Left forelimb (tissue), 1 donor: ENCODE measurements at regions not wholly inside any gene's neighbourhood (a gene's known extent, or its start where the extent isn't known, plus 50 kb on each side); places are given as distances from the start of the nearest gene placed in this dataset.

Source experiments
- DNase-seq: peaks from one replicate; pipeline ENCODE4 v3.0.0-alpha.2; 2018; ENCODE audit warnings: low spot score

DNA sequence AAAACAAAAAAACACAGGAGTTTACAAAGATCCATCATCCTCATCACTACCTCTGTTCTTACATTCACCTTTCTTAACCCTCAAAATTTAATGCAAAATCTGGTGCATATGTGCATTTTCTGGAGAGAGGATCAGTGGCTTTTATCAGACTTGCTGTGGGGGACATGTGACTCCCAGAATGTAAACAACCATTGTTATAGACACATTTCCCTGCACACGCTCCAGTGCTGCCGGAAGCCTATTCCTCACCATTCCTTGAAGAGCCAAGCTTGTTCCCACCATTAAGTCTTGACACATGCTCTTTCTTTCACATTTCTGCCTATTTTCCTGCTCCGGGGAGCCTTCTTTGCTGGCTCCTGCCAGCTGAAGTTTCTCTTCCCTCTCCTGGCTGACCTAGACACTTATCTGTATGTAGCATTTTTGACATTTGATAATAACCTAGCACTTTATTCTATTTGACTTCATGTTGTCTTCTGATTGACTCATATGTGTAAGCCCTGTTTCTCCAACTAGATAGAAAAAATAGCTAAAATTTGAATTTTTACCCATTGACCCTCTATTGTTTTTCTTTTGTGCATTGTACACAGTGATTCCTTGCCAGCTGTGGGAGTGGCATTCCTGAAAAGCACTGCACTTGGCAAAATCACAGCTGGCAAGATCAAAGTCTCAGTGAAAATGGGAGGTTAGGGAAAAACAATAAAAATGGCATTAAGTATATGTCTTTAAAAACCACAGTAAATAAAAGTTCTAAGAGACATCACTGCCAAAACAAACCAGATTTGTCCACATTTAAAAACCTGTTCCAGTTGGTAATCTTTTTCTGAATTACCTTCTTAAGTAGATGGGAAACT is 76.8 kb upstream of the CIBAR2 start:
- no peak for DNase-seq

DNA sequence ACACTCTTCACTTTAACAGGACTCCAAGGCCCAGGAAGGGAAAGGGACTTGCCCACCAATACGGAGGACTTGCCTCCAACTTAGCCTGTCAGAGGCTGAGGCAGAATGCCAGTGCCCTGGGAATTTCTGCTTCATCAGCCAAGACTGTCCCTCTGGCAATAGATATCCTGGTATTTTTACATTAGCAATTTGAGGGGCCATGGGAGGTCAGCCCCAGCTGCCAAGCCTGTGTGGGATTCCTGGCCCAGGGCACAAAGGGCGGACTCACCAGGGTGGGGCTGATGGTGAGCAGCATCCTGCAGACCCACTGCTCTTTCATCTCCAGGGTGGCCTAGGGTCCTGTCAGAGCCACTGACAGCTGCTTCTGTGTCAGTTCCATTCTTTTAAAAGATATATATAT is 78.3 kb upstream of the CIBAR2 start:
- DNase-seq = no peak

DNA sequence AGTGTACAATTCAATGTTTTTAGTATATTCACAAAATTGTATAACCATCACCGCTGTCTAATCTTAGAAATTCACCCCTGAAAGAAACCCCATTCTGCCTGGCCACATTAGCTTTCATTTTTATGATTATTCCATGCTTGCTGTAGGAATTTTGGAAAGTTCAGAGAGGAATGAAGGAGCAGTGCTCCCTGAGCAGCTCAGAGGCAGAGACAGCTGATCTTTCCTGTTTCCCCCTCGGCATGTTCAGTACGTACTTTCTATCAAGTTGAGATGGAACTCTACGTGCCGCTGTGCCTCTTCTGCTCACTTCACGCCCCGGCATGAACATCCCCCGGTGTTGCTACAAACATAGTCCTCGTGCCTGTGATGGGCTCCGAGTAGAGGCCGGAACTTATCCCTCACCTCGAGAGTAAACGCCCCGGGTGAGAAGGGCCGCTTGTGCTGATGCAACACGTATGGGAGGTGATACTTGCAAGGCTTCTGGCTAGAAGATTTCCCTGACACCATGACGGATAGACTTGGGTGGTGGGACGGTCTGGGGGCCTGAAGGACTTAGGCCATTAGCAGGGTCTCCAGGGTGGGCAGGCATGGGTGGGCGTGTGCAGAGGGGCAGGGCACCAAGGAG is 79.2 kb upstream of the CIBAR2 start:
- DNase-seq = no peak

- no peak for DNase-seq
Observed at GRCh38 chr16:85192238-85193114, 80.2 kb upstream of the CIBAR2 start.

DNA sequence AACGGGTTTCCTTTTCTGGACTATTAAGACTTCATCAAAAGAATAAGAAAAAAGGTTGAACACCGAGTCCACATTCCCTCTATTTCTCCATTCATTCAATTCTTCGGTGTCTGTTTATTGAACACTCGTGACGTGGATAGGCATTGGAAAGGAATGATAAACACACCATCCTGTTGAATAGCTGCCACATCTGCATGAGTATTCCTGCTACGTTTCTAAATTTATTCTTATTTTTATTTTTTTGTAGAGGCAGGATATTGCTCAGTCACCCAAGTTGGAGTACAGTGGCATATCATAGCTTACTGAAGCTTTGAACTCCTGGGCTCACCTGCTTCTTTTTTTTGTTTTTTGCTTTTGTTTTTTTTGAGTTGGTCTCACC is 80.8 kb upstream of the CIBAR2 start:
- DNase-seq = no peak

DNA sequence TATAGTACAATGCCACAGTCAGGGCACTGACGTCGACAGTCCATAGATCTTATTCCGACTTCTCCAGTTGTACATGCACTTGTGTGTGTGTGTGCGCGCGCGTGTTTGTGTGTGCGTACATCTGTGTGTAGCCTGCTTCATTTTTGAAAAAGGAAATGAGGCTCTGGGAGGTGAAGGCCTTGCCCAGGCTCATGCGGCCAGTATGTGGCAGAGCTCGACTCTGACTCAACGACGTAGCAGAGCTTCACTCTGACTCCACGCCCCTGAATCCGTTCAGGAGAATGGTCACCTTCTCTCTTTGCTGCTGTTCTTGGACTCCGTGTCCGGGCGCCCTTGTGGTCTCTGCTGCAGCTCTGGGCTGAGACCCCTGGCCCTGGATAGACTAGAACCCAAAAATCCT is 81.6 kb upstream of the CIBAR2 start:
- DNase-seq = no peak

GRCh38 chr16:85194307-85195270 is 82.3 kb upstream of the CIBAR2 start:
- no peak for DNase-seq

DNA sequence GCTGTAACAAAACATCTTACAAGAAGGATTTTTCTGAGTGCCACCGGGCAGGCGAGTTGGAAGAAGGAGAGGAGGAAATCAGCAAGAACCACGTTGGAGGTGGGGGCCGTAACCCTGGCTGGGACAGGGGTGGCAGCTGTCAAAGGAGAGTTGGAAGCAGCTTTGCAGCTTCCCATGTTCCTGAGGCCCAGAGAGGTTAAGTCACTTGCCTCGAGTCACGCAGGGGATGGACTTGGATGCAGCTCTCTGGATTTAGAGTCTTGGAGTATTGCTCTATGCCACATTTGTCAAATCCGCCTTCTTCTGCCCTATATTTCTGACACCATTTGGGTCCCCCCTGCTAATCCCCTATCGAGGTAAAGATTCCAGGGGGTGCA is 83.0 kb upstream of the CIBAR2 start:
- no peak for DNase-seq

GRCh38 chr16:85195900-85196772 is 83.9 kb upstream of the CIBAR2 start:
- no peak for DNase-seq

- no peak for DNase-seq
Observed at GRCh38 chr16:85196976-85197375, 84.7 kb upstream of the CIBAR2 start.

DNA sequence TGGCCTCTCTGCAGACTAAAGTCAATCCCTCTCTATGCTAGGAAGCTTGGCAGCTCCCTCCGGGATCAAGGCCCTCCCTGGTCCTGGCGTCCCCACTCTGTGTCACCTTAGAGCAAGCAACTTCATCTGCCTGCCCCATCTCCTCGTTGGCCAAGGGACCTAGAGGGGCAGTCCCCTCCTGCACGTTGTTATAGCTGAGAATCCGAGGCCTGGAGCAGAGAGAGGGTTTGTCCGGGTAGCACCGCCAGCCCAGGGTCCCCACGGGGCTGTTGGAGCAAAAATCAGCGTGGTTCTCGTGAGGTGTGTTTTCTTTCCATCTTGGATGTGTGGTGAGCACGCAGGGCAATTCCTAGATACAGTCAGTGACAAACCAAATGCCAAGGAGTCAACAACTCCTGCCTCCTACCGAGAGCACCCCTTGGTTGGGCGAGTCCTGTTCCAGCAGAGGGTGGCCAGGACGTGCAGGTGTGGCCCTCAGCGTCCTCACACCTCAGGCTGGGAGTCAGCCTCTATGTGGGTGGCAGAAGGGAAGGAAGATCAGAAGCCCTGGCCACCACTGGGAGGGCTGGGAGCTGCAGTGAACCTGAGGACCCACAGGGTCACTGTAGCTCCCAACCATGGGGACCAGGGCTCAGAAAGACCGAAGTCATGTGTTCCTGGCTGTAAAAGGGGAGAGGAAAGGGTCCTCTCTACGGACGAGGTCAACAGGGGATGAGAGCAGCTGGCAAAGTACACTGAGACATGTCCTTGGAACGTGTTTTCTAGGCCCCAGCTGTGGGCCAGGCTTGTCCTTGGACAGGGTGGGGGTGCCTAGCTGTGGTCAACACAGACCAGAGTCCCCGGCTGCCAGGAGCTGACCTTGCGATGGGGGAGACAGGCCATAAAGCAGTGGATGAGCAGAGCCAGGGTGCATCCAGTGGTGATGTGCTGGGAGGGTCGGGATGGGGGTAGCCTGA is 85.6 kb upstream of the CIBAR2 start:
- no peak for DNase-seq

- DNase-seq = no peak
Observed at GRCh38 chr16:85199069-85199725, 86.9 kb upstream of the CIBAR2 start.

- DNase-seq = no peak
Observed at GRCh38 chr16:85199880-85200279, 87.6 kb upstream of the CIBAR2 start.

- no peak for DNase-seq
Observed at GRCh38 chr16:85200471-85201278, 88.4 kb upstream of the CIBAR2 start.

DNA sequence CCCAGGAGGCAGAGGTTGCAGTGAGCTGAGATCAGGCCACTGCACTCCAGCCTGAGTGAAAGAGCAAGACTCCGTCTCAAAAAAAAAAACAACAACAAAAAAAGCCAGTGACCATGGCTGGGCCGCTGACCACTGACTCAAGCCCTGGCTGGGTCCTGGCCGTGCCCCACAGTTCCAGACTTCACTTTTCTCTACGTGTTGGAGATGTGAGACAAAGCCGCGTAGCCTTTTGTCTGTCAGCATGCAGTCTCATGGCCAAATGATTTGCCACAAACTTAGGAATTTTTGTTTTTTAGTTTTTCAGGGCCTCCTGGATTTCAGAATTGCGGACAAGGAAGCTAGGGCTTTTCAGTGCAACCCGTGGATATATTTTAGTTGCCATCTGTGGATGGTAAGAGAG is 89.3 kb upstream of the CIBAR2 start:
- DNase-seq = no peak

DNA sequence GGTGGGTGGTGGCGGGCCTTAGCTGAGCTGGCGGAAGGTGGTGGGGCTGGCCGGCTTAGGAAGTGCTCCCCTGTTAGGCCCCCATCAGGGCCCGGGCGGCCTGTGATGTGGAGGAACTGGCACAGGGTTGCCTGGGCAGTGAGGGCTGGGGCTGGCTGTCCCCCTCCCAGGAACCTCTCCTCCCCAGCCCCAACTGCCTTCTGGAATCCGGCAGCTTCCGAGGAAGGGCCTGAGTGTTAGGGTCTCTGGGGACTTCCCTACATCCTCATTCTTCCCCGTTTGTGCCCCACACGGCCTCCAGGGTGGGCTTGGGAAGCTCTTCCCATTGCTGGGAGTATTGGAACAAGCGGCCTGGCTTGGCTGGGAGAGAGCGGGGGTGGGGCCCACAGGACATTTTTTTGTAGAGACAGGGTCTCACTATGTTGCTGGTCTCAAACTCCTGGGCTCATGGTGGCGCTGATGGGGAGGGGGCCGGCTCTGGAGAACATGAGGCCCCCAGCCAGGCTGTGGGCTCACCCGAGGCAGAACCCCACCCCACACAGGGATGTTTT is 89.9 kb upstream of the CIBAR2 start:
- DNase-seq = no peak

DNA sequence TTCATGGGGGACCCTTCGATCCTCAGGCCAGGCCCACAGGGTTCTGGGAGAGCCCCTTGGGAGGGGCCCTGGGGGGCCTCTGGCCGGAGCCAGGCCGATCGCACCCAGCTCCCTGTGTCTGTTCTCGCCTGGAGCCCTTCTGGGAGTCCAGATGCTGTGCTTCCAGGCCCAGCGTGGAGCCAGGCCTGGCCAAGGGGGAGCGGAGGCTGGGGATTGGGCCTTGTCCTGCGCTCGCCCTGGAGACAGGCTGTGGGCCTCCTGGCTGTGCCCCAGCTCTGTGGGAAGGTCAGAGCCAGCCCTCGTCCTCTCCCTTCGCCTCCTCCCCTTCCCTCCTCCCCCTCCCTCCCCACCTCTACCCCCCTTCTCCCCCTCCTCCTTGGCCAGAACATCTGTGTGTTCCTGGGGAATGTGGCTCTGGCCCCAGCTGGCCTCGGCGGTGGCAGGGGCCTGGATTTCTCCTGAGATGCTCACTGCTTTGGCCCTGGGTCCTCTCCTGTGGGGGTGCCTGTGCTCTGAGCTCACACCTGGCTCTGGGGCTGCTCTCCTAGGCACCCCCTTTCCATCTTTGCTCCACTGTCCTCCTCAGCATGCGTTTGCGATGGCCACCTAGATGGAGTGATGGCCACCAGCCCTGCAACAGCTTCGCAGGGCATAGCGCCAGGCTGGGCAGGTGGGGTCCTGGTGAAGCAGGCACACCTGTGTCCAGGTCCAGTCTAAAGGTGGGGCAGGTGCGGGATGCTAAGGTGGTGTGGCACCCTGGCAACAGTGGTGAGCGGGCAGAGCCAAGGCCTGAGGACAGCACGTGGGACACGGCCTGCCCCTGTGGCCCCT is 90.6 kb upstream of the CIBAR2 start:
- DNase-seq = peak; percentile 81
